ENCODE measurements at regions not wholly inside any gene's neighbourhood (a gene's known extent, or its start where the extent isn't known, plus 50 kb on each side); places are given as distances from the start of the nearest gene placed in this dataset.

DNA sequence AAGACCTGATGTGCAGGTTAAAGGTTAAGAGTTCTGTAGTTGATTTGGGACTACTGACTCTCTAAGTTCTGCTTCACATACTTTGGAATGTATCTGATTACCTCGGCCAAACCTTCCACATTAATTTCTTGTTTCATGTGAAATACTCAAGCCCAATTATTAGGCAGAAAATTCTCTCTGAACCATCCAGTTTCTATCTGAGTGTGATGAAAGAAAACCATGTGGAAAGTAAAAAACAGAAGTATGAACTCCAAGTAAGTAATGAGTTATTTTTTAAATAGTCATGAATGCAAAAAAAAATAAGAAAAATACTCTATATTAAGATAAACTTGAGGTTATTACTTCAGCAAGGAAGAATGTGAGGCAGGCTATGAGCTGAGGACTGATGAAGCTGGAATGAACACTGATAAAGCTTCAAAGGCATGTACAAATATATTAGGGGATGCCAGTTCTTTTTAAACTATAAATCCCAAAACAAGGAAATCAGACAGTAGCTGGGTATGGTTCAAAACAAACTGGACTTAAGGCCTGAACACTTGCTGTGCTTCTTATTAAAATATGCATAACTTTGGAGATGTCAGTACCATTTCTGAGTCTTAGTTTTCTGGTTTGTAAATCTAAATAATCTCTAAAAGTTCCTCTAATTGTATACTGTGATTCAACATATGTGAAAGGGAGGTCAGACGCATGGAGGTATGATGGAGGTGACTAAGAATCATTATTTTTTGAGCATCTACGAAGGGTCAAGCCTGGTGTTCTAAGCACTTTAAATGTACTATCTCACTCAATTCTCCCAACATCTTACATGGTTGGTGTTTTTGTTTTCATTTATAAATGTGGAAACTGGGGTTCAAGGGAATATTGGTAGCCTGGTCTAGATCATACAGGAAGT, 59.6 kb downstream of the COL6A6 start:
- TF ChIP-seq, protein P1, sequence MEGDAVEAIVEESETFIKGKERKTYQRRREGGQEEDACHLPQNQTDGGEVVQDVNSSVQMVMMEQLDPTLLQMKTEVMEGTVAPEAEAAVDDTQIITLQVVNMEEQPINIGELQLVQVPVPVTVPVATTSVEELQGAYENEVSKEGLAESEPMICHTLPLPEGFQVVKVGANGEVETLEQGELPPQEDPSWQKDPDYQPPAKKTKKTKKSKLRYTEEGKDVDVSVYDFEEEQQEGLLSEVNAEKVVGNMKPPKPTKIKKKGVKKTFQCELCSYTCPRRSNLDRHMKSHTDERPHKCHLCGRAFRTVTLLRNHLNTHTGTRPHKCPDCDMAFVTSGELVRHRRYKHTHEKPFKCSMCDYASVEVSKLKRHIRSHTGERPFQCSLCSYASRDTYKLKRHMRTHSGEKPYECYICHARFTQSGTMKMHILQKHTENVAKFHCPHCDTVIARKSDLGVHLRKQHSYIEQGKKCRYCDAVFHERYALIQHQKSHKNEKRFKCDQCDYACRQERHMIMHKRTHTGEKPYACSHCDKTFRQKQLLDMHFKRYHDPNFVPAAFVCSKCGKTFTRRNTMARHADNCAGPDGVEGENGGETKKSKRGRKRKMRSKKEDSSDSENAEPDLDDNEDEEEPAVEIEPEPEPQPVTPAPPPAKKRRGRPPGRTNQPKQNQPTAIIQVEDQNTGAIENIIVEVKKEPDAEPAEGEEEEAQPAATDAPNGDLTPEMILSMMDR (IDR thresholded peaks at IDR 0.05) = no peak
- no peak for TF ChIP-seq POLR2A (IDR thresholded peaks at IDR 0.05)

Measured in breast epithelium (tissue), 3 donors.